HUES64 (cell line): ENCODE measurements at regions not wholly inside any gene's neighbourhood (a gene's known extent, or its start where the extent isn't known, plus 50 kb on each side); places are given as distances from the start of the nearest gene placed in this dataset.

Experiments
- H3K27ac ChIP-seq: 2 replicates; pipeline ENCODE4 v1.7.0; 2013; ENCODE audit warnings: low read depth, low read length, inconsistent platforms
- H3K27me3 ChIP-seq: 2 replicates; pipeline ENCODE4 v1.6.1; 2013; ENCODE audit warnings: mild to moderate bottlenecking, low read length; ENCODE audit not compliant: insufficient read depth
- H3K36me3 ChIP-seq: 2 replicates; pipeline ENCODE4 v1.6.1; 2013; ENCODE audit warnings: mild to moderate bottlenecking, low read length; ENCODE audit not compliant: insufficient read depth
- H3K4me1 ChIP-seq: 2 replicates; pipeline ENCODE4 v1.6.1; 2013; ENCODE audit warnings: mild to moderate bottlenecking, low read length, moderate library complexity; ENCODE audit not compliant: insufficient read depth
- H3K4me3 ChIP-seq: 2 replicates; pipeline ENCODE4 v1.5.1; 2013; ENCODE audit warnings: mild to moderate bottlenecking, low read length, moderate library complexity
- H3K9ac ChIP-seq: 2 replicates; pipeline ENCODE4 v1.6.1; 2013; ENCODE audit warnings: mild to moderate bottlenecking, low read depth, low read length
- H3K9me3 ChIP-seq: 2 replicates; pipeline ENCODE4 v1.6.1; 2013; ENCODE audit warnings: low read depth, low read length; ENCODE audit not compliant: insufficient read depth
- WGBS: fragments of 150-250, 120-280 bp; methylation state at CpG from one replicate; pipeline ENCODE4 v1.1.7; 2013; ENCODE audit warnings: missing lambda C conversion rate; 5-methylcytosine and 5-hydroxymethylcytosine counted together

GRCh38 chr17:11026903-11027302, 189.0 kb upstream of the PIRT start:
- Histone ChIP-seq H3K4me1 (peaks cover 15% of the 10 kb centered on the region), H3K9me3 (no peaks in the 10 kb centered on the region), H3K9ac (no peak overlapping the region), H3K27ac (no peak overlapping the region), H3K27me3 (no peaks in the 10 kb centered on the region), H3K36me3 (no peaks in the 10 kb centered on the region), H3K4me3 (no peak overlapping the region)
- WGBS, result 96% methylated on average over 2 of the region's 2 CpGs

DNA sequence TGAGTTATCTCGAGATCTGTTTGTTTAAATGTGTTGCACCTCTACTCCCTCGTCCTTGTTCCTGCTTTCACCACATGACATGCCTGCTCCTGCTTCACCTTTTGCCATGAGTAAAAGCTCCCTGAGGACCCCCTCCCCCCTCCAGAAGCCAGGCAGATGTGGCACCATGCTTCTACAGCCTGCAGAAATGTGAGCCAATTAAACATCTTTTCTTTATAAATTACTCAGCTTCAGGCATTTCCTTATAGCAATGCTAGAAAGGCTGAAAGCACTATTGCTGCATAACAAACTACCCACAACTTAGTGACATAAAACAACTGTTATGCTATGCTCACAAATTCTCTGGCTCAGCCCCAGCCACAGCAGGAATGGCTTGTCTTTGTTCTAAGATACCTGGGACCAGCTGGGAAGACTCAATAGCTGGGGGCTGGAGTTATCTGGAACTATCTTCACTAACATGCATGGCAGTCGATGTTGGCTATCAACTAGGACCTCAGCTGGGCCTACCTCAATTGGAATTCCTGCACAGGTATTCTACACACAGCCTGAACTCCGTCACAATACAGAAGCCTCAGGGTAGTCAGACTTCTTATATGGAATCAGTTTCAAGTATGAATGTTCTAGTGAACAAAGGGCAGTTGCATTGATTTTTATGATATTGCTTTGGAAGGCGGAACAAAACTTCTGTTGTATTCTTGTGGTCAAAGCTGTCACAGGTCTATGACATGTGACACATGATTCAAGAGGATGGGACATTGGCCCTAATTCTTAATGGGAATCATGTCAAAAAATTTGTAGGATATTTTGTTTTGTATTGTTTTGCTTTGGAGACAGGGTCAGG, 186.0 kb upstream of the PIRT start:
- no peaks in the 10 kb centered on the region for H3K9me3 ChIP-seq
- H3K4me3 ChIP-seq, result no peak overlapping the region
- H3K9ac ChIP-seq, result no peak overlapping the region
- H3K36me3 ChIP-seq, result no peaks in the 10 kb centered on the region
- no peak overlapping the region for H3K27ac ChIP-seq
- WGBS, result 87% methylated on average over 5 of the region's 5 CpGs
- no peaks in the 10 kb centered on the region for H3K27me3 ChIP-seq
- no peaks in the 10 kb centered on the region for H3K4me1 ChIP-seq

GRCh38 chr17:11006530-11006929, 168.6 kb upstream of the PIRT start:
- 97% methylated on average over 5 of the region's 5 CpGs for WGBS
- Histone ChIP-seq H3K27me3 (no peaks in the 10 kb centered on the region), H3K36me3 (no peaks in the 10 kb centered on the region), H3K4me3 (no peak overlapping the region), H3K9ac (no peak overlapping the region), H3K9me3 (no peaks in the 10 kb centered on the region), H3K4me1 (no peaks in the 10 kb centered on the region), H3K27ac (no peak overlapping the region)

GRCh38 chr17:11005940-11006339, 168.1 kb upstream of the PIRT start:
- Histone ChIP-seq H3K36me3 (no peaks in the 10 kb centered on the region), H3K4me1 (no peaks in the 10 kb centered on the region), H3K27me3 (no peaks in the 10 kb centered on the region), H3K9ac (no peak overlapping the region), H3K27ac (no peak overlapping the region), H3K4me3 (no peak overlapping the region), H3K9me3 (no peaks in the 10 kb centered on the region)
- WGBS, result 92% methylated on average over 8 of the region's 8 CpGs

DNA sequence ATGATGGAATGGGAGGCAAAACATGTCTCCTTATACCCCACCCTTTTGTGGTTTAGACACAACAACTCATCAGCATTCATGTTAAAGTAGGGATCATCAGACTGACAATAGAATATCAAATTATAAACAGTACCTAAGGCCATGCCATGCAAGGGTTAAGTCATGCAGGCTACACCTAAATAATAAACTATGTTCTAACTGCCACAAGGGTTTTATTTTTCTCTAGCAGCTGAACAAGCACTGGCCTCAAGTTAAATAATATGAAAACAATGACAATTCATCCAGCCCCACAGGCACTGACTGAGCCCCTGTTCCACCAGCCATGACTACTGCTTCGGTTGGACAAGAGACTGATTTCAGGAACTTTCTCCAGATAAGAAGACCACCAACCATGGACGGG, 164.5 kb upstream of the PIRT start:
- WGBS, result 99% methylated on average over 2 of the region's 2 CpGs
- Histone ChIP-seq H3K4me3 (no peak overlapping the region), H3K9ac (no peak overlapping the region), H3K27me3 (no peaks in the 10 kb centered on the region), H3K36me3 (no peaks in the 10 kb centered on the region), H3K4me1 (no peaks in the 10 kb centered on the region), H3K27ac (no peak overlapping the region), H3K9me3 (no peaks in the 10 kb centered on the region)

GRCh38 chr17:11001651-11002050, 163.8 kb upstream of the PIRT start:
- Histone ChIP-seq H3K9ac (no peak overlapping the region), H3K36me3 (no peaks in the 10 kb centered on the region), H3K27me3 (no peaks in the 10 kb centered on the region), H3K4me1 (no peaks in the 10 kb centered on the region), H3K4me3 (no peak overlapping the region), H3K27ac (no peak overlapping the region), H3K9me3 (no peaks in the 10 kb centered on the region)
- WGBS, result 93% methylated on average over 4 of the region's 4 CpGs

- Histone ChIP-seq H3K9ac (no peak overlapping the region), H3K4me1 (no peaks in the 10 kb centered on the region), H3K4me3 (no peak overlapping the region), H3K27me3 (no peaks in the 10 kb centered on the region), H3K27ac (no peak overlapping the region), H3K36me3 (no peaks in the 10 kb centered on the region), H3K9me3 (no peaks in the 10 kb centered on the region)
- 88% methylated on average over 1 of the region's 2 CpGs for WGBS
Measured at GRCh38 chr17:10999484-10999883, 161.6 kb upstream of the PIRT start.

DNA sequence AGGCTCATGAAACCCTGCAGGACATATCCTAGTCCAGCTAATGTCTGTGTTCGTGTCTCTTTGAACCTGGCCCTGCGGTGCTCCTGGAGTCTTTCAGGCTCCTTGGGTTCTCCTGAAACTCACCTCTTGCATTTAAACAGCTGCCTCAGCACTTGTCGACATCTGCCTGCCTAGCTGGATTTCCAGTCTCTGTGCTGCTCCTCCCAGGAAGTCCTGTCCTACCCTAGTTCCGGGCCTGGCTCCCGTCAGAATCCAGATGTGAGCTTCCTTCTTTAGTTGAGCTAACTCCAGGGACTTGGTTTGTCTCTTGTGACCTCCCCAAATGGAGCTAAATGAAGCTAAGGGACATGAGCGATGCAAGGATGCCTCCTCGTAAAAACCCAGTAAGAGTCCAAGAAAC, 155.2 kb upstream of the PIRT start:
- no peak overlapping the region for H3K4me3 ChIP-seq
- no peak overlapping the region for H3K27ac ChIP-seq
- no peaks in the 10 kb centered on the region for H3K9me3 ChIP-seq
- H3K4me1 ChIP-seq, result no peaks in the 10 kb centered on the region; the same call in 1 of the 2 replicates
- 90% methylated on average over 7 of the region's 7 CpGs for WGBS
- no peaks in the 10 kb centered on the region for H3K27me3 ChIP-seq
- H3K9ac ChIP-seq, result no peak overlapping the region
- H3K36me3 ChIP-seq, result no peaks in the 10 kb centered on the region

DNA sequence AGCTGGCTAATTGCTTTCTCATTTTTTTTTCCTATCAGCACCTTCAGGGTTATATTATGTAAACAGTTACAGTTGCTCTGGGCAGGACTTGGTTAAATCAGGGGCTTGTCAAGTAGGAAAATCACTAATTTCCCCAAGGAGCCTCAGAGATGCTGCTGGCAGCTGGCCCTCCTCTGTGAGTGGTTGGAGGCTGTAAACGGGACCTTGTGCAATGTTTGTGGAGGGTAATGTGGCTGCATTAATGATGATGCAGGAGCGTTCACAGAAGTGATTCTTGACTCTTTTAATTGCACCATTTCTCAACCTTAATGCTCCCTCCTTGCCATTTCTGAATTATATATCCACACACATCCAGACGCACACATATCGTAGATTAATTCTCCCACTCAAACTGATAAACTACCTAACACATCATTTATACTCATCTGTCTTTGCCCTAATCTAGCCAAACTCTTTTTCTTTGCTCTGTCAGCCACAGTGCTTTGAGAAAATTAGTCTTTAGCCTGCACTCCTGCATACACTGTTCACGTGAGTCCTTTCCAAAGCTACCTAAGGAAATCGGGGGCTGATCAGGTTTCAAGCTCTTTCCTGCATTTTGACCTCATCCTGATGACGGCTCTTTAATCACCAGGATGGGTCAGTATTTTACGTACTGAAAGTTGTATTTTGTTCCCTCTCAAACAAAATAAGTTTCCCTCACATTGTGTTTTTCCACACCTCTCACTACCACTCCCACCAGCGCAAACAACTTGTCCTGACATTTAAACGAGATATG, 154.4 kb upstream of the PIRT start:
- Histone ChIP-seq H3K9me3 (no peaks in the 10 kb centered on the region), H3K36me3 (no peaks in the 10 kb centered on the region), H3K4me3 (no peak overlapping the region), H3K27ac (no peak overlapping the region), H3K4me1 (no peaks in the 10 kb centered on the region; the same call in 1 of the 2 replicates), H3K27me3 (no peaks in the 10 kb centered on the region), H3K9ac (no peak overlapping the region)
- 88% methylated on average over 10 of the region's 10 CpGs for WGBS

- Histone ChIP-seq H3K9me3 (no peaks in the 10 kb centered on the region), H3K36me3 (no peaks in the 10 kb centered on the region), H3K27me3 (no peaks in the 10 kb centered on the region), H3K27ac (no peak overlapping the region), H3K4me1 (no peaks in the 10 kb centered on the region; the same call in 1 of the 2 replicates), H3K9ac (no peak overlapping the region), H3K4me3 (no peak overlapping the region)
- 90% methylated on average over 5 of the region's 5 CpGs for WGBS
Measured at GRCh38 chr17:10987786-10988185, 149.9 kb upstream of the PIRT start.

GRCh38 chr17:10984220-10984619, 146.3 kb upstream of the PIRT start:
- H3K9me3 ChIP-seq, result no peaks in the 10 kb centered on the region
- no peaks in the 10 kb centered on the region for H3K4me1 ChIP-seq
- H3K36me3 ChIP-seq, result no peaks in the 10 kb centered on the region
- no peak overlapping the region for H3K9ac ChIP-seq
- 94% methylated on average over 3 of the region's 3 CpGs for WGBS
- no peak overlapping the region for H3K27ac ChIP-seq
- H3K27me3 ChIP-seq, result no peaks in the 10 kb centered on the region
- no peak overlapping the region for H3K4me3 ChIP-seq
